HL-60 (cell line): ENCODE measurements at regions not wholly inside any gene's neighbourhood (a gene's known extent, or its start where the extent isn't known, plus 50 kb on each side); places are given as distances from the start of the nearest gene placed in this dataset.

Experiments
- DNase-seq, 2 experiments: peaks; one replicate each; pipeline ENCODE4 v3.0.0-alpha.2; 2010 to 2020; ENCODE audit warnings: low read depth in 1 of 2, low spot score in 1 of 2
- H3K27ac ChIP-seq: fragments of 250-450 bp; sonication (Bioruptor Pico); replicated peaks from 2 replicates; pipeline ENCODE4 v1.5.1; 2020; ENCODE audit warnings: mild to moderate bottlenecking, moderate library complexity
- H3K27me3 ChIP-seq: fragments of 250-450 bp; sonication (Bioruptor Pico); 2 replicates; pipeline ENCODE4 v1.5.1; 2021; ENCODE audit warnings: mild to moderate bottlenecking, moderate library complexity; ENCODE audit not compliant: insufficient read depth, poor library complexity, severe bottlenecking
- H3K4me3 ChIP-seq: replicated peaks from 2 replicates; pipeline ENCODE4 v1.5.1; 2011; ENCODE audit warnings: mild to moderate bottlenecking, control low read depth, low read length; ENCODE audit not compliant: insufficient read depth
- CTCF ChIP-seq: IDR thresholded peaks from one replicate; pipeline ENCODE4 v1.5.1; 2011; ENCODE audit warnings: low read length, control low read depth, inconsistent platforms; ENCODE audit not compliant: insufficient read depth
- GABPA ChIP-seq: IDR thresholded peaks from 2 replicates; pipeline ENCODE4 v1.6.1; 2012; ENCODE audit warnings: low read depth
- POLR2AphosphoS5 ChIP-seq: IDR thresholded peaks from 2 replicates; pipeline ENCODE4 v1.6.1; 2012; ENCODE audit warnings: low read depth
- REST ChIP-seq: IDR thresholded peaks from 2 replicates; pipeline ENCODE4 v1.6.1; 2012; ENCODE audit warnings: low read depth; ENCODE audit not compliant: insufficient replicate concordance
- SPI1 ChIP-seq: IDR thresholded peaks from 2 replicates; pipeline ENCODE4 v1.6.1; 2012; ENCODE audit warnings: low read depth, mild to moderate bottlenecking, borderline replicate concordance

- DNase-seq, result no peak
- TF ChIP-seq SPI1 (no peak), REST (no peak), GABPA (no peak), CTCF (no peak), POLR2AphosphoS5 (no peak)
- no peaks in the 10 kb centered on the region for H3K27me3 ChIP-seq
- no peak overlapping the region for H3K4me3 ChIP-seq
- H3K27ac ChIP-seq, result no peak overlapping the region
Measured at GRCh38 chr16:26197707-26198106, 505.9 kb downstream of the HS3ST4 start.

- no peaks in the 10 kb centered on the region for H3K27me3 ChIP-seq
- no peak overlapping the region for H3K4me3 ChIP-seq
- TF ChIP-seq CTCF, result no peak
- TF ChIP-seq POLR2AphosphoS5, result no peak
- no peak for TF ChIP-seq SPI1
- TF ChIP-seq GABPA, result no peak
- no peak for TF ChIP-seq REST
- no peak for DNase-seq
- H3K27ac ChIP-seq, result no peak overlapping the region
Measured at GRCh38 chr16:26198221-26198620, 506.5 kb downstream of the HS3ST4 start.

GRCh38 chr16:26204138-26204537 is 512.4 kb downstream of the HS3ST4 start:
- H3K27me3 ChIP-seq, result no peaks in the 10 kb centered on the region
- no peak overlapping the region for H3K27ac ChIP-seq
- TF ChIP-seq CTCF, result no peak
- TF ChIP-seq REST, result no peak
- no peak for TF ChIP-seq SPI1
- no peak for TF ChIP-seq GABPA
- TF ChIP-seq POLR2AphosphoS5, result no peak
- DNase-seq, result no peak
- H3K4me3 ChIP-seq, result no peak overlapping the region
